Parathyroid adenoma (tissue), 2 donors: ENCODE measurements at regions not wholly inside any gene's neighbourhood (a gene's known extent, or its start where the extent isn't known, plus 50 kb on each side); places are given as distances from the start of the nearest gene placed in this dataset.

Experiments used
- H2AFZ ChIP-seq: fragments of 300-600 bp; sonication (generic); one replicate; pipeline ENCODE4 v1.7.0; 2017; ENCODE audit warnings: antibody characterized with exemption, mild to moderate bottlenecking
- H3K27ac ChIP-seq: fragments of 300-600 bp; sonication (generic); one replicate; pipeline ENCODE4 v1.7.0; 2017
- H3K27me3 ChIP-seq: fragments of 300-600 bp; sonication (generic); one replicate; pipeline ENCODE4 v1.7.0; 2017; ENCODE audit warnings: low read length; ENCODE audit not compliant: control insufficient read depth, insufficient read depth
- H3K36me3 ChIP-seq: fragments of 300-600 bp; sonication (generic); one replicate; pipeline ENCODE4 v1.7.0; 2017; ENCODE audit warnings: low read length; ENCODE audit not compliant: control insufficient read depth, insufficient read depth
- H3K4me1 ChIP-seq: fragments of 300-600 bp; sonication (generic); one replicate; pipeline ENCODE4 v1.7.0; 2017; ENCODE audit warnings: control low read depth
- H3K4me2 ChIP-seq: fragments of 300-600 bp; sonication (generic); one replicate; pipeline ENCODE4 v1.7.0; 2017; ENCODE audit warnings: low read length
- H3K4me3 ChIP-seq: fragments of 300-600 bp; sonication (generic); one replicate; pipeline ENCODE4 v1.7.0; 2017; ENCODE audit warnings: low read depth, low read length
- H3K79me2 ChIP-seq: fragments of 300-600 bp; sonication (generic); one replicate; pipeline ENCODE4 v1.7.0; 2017; ENCODE audit warnings: control low read depth
- H3K9ac ChIP-seq: fragments of 300-600 bp; sonication (generic); one replicate; pipeline ENCODE4 v1.7.0; 2017; ENCODE audit warnings: mild to moderate bottlenecking
- H3K9me3 ChIP-seq: fragments of 300-600 bp; sonication (generic); one replicate; pipeline ENCODE4 v1.7.0; 2017; ENCODE audit warnings: low read length; ENCODE audit not compliant: control insufficient read depth
- CTCF ChIP-seq: fragments of 300-600 bp; sonication (generic); IDR thresholded peaks from one replicate; pipeline ENCODE4 v1.7.0; 2017; ENCODE audit warnings: antibody characterized with exemption, mild to moderate bottlenecking
- donor health status: primary hyperparathyroidism.

GRCh38 chr12:43286986-43287385 lies 265.0 kb downstream of the ADAMTS20 start:
- H3K27ac ChIP-seq, result no peak overlapping the region
- no peaks in the 10 kb centered on the region for H3K79me2 ChIP-seq
- H2AFZ ChIP-seq, result no peak overlapping the region
- TF ChIP-seq CTCF, result no peak
- H3K9me3 ChIP-seq, result no peaks in the 10 kb centered on the region
- no peak overlapping the region for H3K4me2 ChIP-seq
- H3K4me1 ChIP-seq, result no peaks in the 10 kb centered on the region
- H3K4me3 ChIP-seq, result no peak overlapping the region
- no peaks in the 10 kb centered on the region for H3K36me3 ChIP-seq
- no peak overlapping the region for H3K9ac ChIP-seq
- H3K27me3 ChIP-seq, result no peaks in the 10 kb centered on the region

- H3K4me3 ChIP-seq, result no peak overlapping the region
- H3K9ac ChIP-seq, result no peak overlapping the region
- H3K36me3 ChIP-seq, result no peaks in the 10 kb centered on the region
- H3K27me3 ChIP-seq, result no peaks in the 10 kb centered on the region
- H2AFZ ChIP-seq, result no peak overlapping the region
- no peak for TF ChIP-seq CTCF
- H3K79me2 ChIP-seq, result no peaks in the 10 kb centered on the region
- no peaks in the 10 kb centered on the region for H3K4me1 ChIP-seq
- no peak overlapping the region for H3K4me2 ChIP-seq
- no peaks in the 10 kb centered on the region for H3K9me3 ChIP-seq
- H3K27ac ChIP-seq, result no peak overlapping the region
These were observed 266.8 kb downstream of the ADAMTS20 start for GRCh38 chr12:43285159-43285598.

GRCh38 chr12:43284486-43285158 lies 267.4 kb downstream of the ADAMTS20 start:
- no peaks in the 10 kb centered on the region for H3K27me3 ChIP-seq
- H3K36me3 ChIP-seq, result no peaks in the 10 kb centered on the region
- no peaks in the 10 kb centered on the region for H3K4me1 ChIP-seq
- no peaks in the 10 kb centered on the region for H3K79me2 ChIP-seq
- H3K9ac ChIP-seq, result no peak overlapping the region
- no peak overlapping the region for H2AFZ ChIP-seq
- H3K9me3 ChIP-seq, result no peaks in the 10 kb centered on the region
- no peak for TF ChIP-seq CTCF
- H3K4me2 ChIP-seq, result peak overlapping the region; percentile 1
- H3K4me3 ChIP-seq, result no peak overlapping the region
- H3K27ac ChIP-seq, result no peak overlapping the region

GRCh38 chr12:43283206-43283605 lies 268.8 kb downstream of the ADAMTS20 start:
- TF ChIP-seq CTCF, result no peak
- H3K4me1 ChIP-seq, result no peaks in the 10 kb centered on the region
- no peak overlapping the region for H3K27ac ChIP-seq
- no peak overlapping the region for H2AFZ ChIP-seq
- no peak overlapping the region for H3K4me3 ChIP-seq
- no peak overlapping the region for H3K4me2 ChIP-seq
- no peaks in the 10 kb centered on the region for H3K9me3 ChIP-seq
- H3K79me2 ChIP-seq, result no peaks in the 10 kb centered on the region
- no peaks in the 10 kb centered on the region for H3K27me3 ChIP-seq
- no peak overlapping the region for H3K9ac ChIP-seq
- no peaks in the 10 kb centered on the region for H3K36me3 ChIP-seq

GRCh38 chr12:43282106-43282505 lies 269.9 kb downstream of the ADAMTS20 start:
- no peak overlapping the region for H3K9ac ChIP-seq
- no peak overlapping the region for H3K27ac ChIP-seq
- H3K9me3 ChIP-seq, result no peaks in the 10 kb centered on the region
- no peak overlapping the region for H3K4me3 ChIP-seq
- H3K27me3 ChIP-seq, result no peaks in the 10 kb centered on the region
- no peaks in the 10 kb centered on the region for H3K79me2 ChIP-seq
- H3K36me3 ChIP-seq, result no peaks in the 10 kb centered on the region
- H3K4me1 ChIP-seq, result no peaks in the 10 kb centered on the region
- H2AFZ ChIP-seq, result no peak overlapping the region
- no peak overlapping the region for H3K4me2 ChIP-seq
- TF ChIP-seq CTCF, result no peak
